SK-N-MC (cell line): ENCODE measurements at regions not wholly inside any gene's neighbourhood (a gene's known extent, or its start where the extent isn't known, plus 50 kb on each side); places are given as distances from the start of the nearest gene placed in this dataset.

ENCODE experiments used
- DNase-seq: peaks from one replicate; pipeline ENCODE4 v3.0.0-alpha.2; 2011; ENCODE audit warnings: low read depth, low spot score
- H3K27ac ChIP-seq: fragments of 200-600 bp; sonication (generic); 2 replicates; pipeline ENCODE4 v1.5.1; 2016; ENCODE audit warnings: mixed run types
- H3K36me3 ChIP-seq: fragments of 200-600 bp; sonication (generic); 2 replicates; pipeline ENCODE4 v1.6.1; 2017; ENCODE audit warnings: antibody characterized with exemption, low read length, mixed read lengths; ENCODE audit not compliant: insufficient read depth
- H3K4me3 ChIP-seq: fragments of 200-600 bp; sonication (generic); 2 replicates; pipeline ENCODE4 v1.5.1; 2016
- H3K9ac ChIP-seq: fragments of 200-600 bp; sonication (generic); 2 replicates; pipeline ENCODE4 v1.8.0; 2017; ENCODE audit warnings: mixed run types, mixed read lengths; ENCODE audit not compliant: insufficient read length
- H3K9me3 ChIP-seq: fragments of 200-600 bp; sonication (generic); 2 replicates; pipeline ENCODE4 v1.6.1; 2017; ENCODE audit warnings: low read depth, mild to moderate bottlenecking, antibody characterized with exemption, low read length, moderate library complexity, mixed read lengths
- EZH2 ChIP-seq: fragments of 200-600 bp; sonication (generic); IDR thresholded peaks from one replicate; pipeline ENCODE4 v1.6.1; 2017; ENCODE audit warnings: antibody characterized with exemption
- FOXP2 ChIP-seq: optimal IDR thresholded peaks from 2 replicates; pipeline ENCODE3; 2011; ENCODE audit warnings: mild to moderate bottlenecking, moderate library complexity; ENCODE audit not compliant: insufficient read depth; ENCODE audit errors: extremely low read length, control extremely low read depth
- POLR2AphosphoS5 ChIP-seq: IDR thresholded peaks from 2 replicates; pipeline ENCODE4 v1.6.1; 2012; ENCODE audit warnings: mild to moderate bottlenecking, low read depth, low read length, borderline replicate concordance

- H3K9ac ChIP-seq, result no peak overlapping the region
- H3K36me3 ChIP-seq, result no peaks in the 10 kb centered on the region
- no peak overlapping the region for H3K27ac ChIP-seq
- TF ChIP-seq POLR2AphosphoS5, result no peak
- no peak for TF ChIP-seq EZH2
- TF ChIP-seq FOXP2, result no peak
- H3K4me3 ChIP-seq, result no peak overlapping the region
- H3K9me3 ChIP-seq, result no peaks in the 10 kb centered on the region
- no peak for DNase-seq
These were observed 450.4 kb upstream of the CITED2 start for GRCh38 chr6:139824864-139825263.

GRCh38 chr6:139823808-139824126, 449.3 kb upstream of the CITED2 start:
- no peak overlapping the region for H3K4me3 ChIP-seq
- H3K27ac ChIP-seq, result no peak overlapping the region
- TF ChIP-seq EZH2 (no peak), POLR2AphosphoS5 (no peak), FOXP2 (no peak)
- no peak for DNase-seq
- H3K36me3 ChIP-seq, result no peaks in the 10 kb centered on the region
- no peaks in the 10 kb centered on the region for H3K9me3 ChIP-seq
- no peak overlapping the region for H3K9ac ChIP-seq

- H3K9ac ChIP-seq, result no peak overlapping the region
- H3K4me3 ChIP-seq, result no peak overlapping the region
- no peaks in the 10 kb centered on the region for H3K9me3 ChIP-seq
- no peak overlapping the region for H3K27ac ChIP-seq
- TF ChIP-seq POLR2AphosphoS5, result no peak
- TF ChIP-seq FOXP2, result no peak
- TF ChIP-seq EZH2, result no peak
- no peaks in the 10 kb centered on the region for H3K36me3 ChIP-seq
- no peak for DNase-seq
These were observed 448.8 kb upstream of the CITED2 start for GRCh38 chr6:139823099-139823807.

GRCh38 chr6:139821676-139822223, 447.3 kb upstream of the CITED2 start:
- no peaks in the 10 kb centered on the region for H3K9me3 ChIP-seq

GRCh38 chr6:139820210-139820609, 445.8 kb upstream of the CITED2 start:
- no peak overlapping the region for H3K27ac ChIP-seq
- H3K36me3 ChIP-seq, result no peaks in the 10 kb centered on the region

More at GRCh38 chr6:139821676-139822223, 447.3 kb upstream of the CITED2 start:
- H3K36me3 ChIP-seq, result no peaks in the 10 kb centered on the region
- H3K4me3 ChIP-seq, result no peak overlapping the region
- TF ChIP-seq POLR2AphosphoS5 (no peak), EZH2 (no peak), FOXP2 (no peak)
- DNase-seq, result no peak
- H3K9ac ChIP-seq, result no peak overlapping the region
- peak overlapping the region; percentile 17; the same call in 1 of the 2 replicates for H3K27ac ChIP-seq

GRCh38 chr6:139819776-139820175, 445.3 kb upstream of the CITED2 start:
- Histone ChIP-seq H3K27ac (no peak overlapping the region), H3K9ac (no peak overlapping the region), H3K36me3 (no peaks in the 10 kb centered on the region), H3K4me3 (no peak overlapping the region), H3K9me3 (no peaks in the 10 kb centered on the region)
- TF ChIP-seq FOXP2 (no peak), EZH2 (no peak), POLR2AphosphoS5 (no peak)
- DNase-seq, result no peak

More at GRCh38 chr6:139820210-139820609, 445.8 kb upstream of the CITED2 start:
- no peak for TF ChIP-seq POLR2AphosphoS5
- no peak for TF ChIP-seq FOXP2
- no peak for TF ChIP-seq EZH2
- Histone ChIP-seq H3K9ac (no peak overlapping the region), H3K9me3 (no peaks in the 10 kb centered on the region), H3K4me3 (no peak overlapping the region)
- no peak for DNase-seq

- H3K27ac ChIP-seq, result no peak overlapping the region
- no peaks in the 10 kb centered on the region for H3K9me3 ChIP-seq
- H3K4me3 ChIP-seq, result no peak overlapping the region
- H3K36me3 ChIP-seq, result no peaks in the 10 kb centered on the region
- TF ChIP-seq EZH2 (no peak), POLR2AphosphoS5 (no peak), FOXP2 (no peak)
- H3K9ac ChIP-seq, result no peak overlapping the region
- no peak for DNase-seq
These were observed 438.5 kb upstream of the CITED2 start for GRCh38 chr6:139812939-139813338.

- no peak for DNase-seq
- H3K9ac ChIP-seq, result no peak overlapping the region
- no peak overlapping the region for H3K4me3 ChIP-seq
- H3K36me3 ChIP-seq, result no peaks in the 10 kb centered on the region
- H3K27ac ChIP-seq, result no peak overlapping the region
- TF ChIP-seq POLR2AphosphoS5, result no peak
- TF ChIP-seq EZH2, result no peak
- no peak for TF ChIP-seq FOXP2
- no peaks in the 10 kb centered on the region for H3K9me3 ChIP-seq
These were observed 427.3 kb upstream of the CITED2 start for GRCh38 chr6:139801571-139802321.

- Histone ChIP-seq H3K36me3 (no peaks in the 10 kb centered on the region), H3K4me3 (no peak overlapping the region), H3K9me3 (no peaks in the 10 kb centered on the region), H3K9ac (no peak overlapping the region), H3K27ac (no peak overlapping the region)
- TF ChIP-seq FOXP2, result no peak
- TF ChIP-seq POLR2AphosphoS5, result no peak
- no peak for TF ChIP-seq EZH2
- DNase-seq, result no peak
These were observed 426.4 kb upstream of the CITED2 start for GRCh38 chr6:139800837-139801236.
